SH-SY5Y (cell line): ENCODE measurements at regions not wholly inside any gene's neighbourhood (a gene's known extent, or its start where the extent isn't known, plus 50 kb on each side); places are given as distances from the start of the nearest gene placed in this dataset.

Source experiments
- GATA2 ChIP-seq: IDR thresholded peaks from 2 replicates; pipeline ENCODE4 v1.6.1; 2011; ENCODE audit warnings: mild to moderate bottlenecking, low read depth, low read length
- GATA3 ChIP-seq: IDR thresholded peaks from 2 replicates; pipeline ENCODE4 v1.6.1; 2011; ENCODE audit warnings: low read depth, mild to moderate bottlenecking, low read length, moderate library complexity

GRCh38 chr2:145685383-145686050 lies 1165.6 kb upstream of the ZEB2 start:
- TF ChIP-seq GATA2 (no peak), GATA3 (no peak)
